ENCODE measurements at regions not wholly inside any gene's neighbourhood (a gene's known extent, or its start where the extent isn't known, plus 50 kb on each side); places are given as distances from the start of the nearest gene placed in this dataset.

DNA sequence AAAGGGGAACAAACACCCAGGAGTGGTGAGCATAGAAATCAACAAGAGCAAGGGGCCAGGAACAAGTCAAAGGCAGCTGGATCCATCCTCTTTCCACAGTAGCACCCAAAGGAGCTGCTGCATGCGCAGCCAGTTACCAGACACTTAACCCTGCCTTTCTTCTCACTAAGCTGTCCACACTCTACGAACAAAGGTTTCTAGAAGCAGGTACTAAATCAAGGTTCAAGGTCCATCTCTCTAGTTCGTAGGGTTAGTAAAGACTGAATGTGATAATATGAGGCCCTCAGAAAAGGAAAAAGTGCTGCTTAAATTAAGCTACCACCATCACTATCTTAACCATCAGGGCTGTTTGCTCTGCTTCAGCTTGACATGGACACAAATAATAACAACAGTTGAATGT lies 121.2 kb upstream of the NIPBL start:
- DNase-seq (ENCODE audit: low spot score): no peak
- H3K27ac ChIP-seq: no peak overlapping the region
- TF ChIP-seq, protein P1, sequence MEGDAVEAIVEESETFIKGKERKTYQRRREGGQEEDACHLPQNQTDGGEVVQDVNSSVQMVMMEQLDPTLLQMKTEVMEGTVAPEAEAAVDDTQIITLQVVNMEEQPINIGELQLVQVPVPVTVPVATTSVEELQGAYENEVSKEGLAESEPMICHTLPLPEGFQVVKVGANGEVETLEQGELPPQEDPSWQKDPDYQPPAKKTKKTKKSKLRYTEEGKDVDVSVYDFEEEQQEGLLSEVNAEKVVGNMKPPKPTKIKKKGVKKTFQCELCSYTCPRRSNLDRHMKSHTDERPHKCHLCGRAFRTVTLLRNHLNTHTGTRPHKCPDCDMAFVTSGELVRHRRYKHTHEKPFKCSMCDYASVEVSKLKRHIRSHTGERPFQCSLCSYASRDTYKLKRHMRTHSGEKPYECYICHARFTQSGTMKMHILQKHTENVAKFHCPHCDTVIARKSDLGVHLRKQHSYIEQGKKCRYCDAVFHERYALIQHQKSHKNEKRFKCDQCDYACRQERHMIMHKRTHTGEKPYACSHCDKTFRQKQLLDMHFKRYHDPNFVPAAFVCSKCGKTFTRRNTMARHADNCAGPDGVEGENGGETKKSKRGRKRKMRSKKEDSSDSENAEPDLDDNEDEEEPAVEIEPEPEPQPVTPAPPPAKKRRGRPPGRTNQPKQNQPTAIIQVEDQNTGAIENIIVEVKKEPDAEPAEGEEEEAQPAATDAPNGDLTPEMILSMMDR (IDR thresholded peaks at IDR 0.05): no peak
- no peak overlapping the region for H3K4me3 ChIP-seq

DNA sequence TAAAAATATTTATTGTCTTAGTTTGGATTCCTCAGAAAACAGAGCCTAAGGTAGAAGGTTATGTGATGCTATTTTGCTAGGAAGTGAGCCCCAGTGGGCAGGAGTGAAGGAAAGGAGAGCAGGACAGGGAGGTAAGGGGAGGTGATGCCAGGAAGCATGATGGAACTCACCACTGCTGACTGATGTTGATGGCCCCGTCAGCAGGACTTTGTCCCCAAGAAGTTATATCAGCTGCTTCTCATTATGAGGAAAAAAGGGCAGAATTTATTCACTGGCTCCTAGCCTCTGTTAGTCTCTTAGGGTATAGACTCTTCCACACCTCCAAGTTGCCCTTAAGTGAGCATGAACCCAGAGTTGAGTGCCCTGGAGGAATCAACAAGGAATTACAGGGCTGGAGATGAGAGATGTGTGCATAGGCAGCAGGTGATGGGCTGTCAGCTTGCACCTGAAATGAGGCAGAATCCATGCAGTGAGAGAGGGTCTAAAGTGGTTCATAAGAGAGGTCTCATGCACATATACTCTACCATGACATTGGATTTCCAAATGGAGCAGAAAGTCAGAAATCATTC lies 120.6 kb upstream of the NIPBL start:
- DNase-seq (ENCODE audit: low spot score): no peak
- TF ChIP-seq, protein P1 (IDR thresholded peaks at IDR 0.05): no peak
- Histone ChIP-seq H3K27ac (no peak overlapping the region), H3K4me3 (no peak overlapping the region)

DNA sequence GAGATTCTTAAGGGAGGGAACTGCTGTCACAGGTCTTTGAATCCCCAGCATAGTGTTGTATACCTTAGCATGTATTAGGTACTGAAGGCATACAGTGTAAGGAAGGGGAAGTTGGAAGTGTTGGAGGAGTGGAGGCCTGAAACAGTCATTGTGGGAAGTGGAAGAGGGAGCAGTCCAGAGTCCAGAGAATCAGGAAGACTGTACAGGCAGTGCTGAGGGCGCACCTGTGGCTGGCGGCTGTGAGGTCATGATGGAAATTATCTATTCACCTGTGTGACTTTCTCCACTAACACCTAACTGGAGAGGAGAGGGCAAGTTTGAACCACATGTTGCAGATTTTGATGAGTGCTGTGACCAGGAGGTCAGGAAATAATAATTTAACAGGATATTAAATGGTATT lies 119.7 kb upstream of the NIPBL start:
- Histone ChIP-seq H3K4me3 (no peak overlapping the region), H3K27ac (no peak overlapping the region)
- no peak for DNase-seq (ENCODE audit: low spot score)
- TF ChIP-seq, protein P1 (IDR thresholded peaks at IDR 0.05): no peak

DNA sequence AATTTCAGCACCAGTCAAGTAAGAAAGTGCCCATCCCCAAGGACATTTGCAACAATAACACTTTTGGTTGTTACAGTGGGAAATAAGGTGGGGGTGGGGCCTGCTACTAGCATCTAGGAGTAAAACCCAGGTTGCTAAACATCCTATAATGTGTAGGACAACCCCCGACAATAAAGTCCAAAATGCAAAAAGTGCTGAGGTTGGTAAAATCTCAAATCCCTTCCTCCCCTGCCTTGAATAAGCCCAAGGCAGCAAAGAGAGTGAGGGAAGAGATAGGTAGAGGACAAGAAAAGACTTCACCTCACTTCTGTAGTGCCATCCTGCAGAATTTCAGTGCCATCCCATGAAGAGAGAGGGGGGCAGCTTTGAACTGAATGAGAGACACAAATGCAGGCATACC lies 117.5 kb upstream of the NIPBL start:
- TF ChIP-seq, protein P1 (IDR thresholded peaks at IDR 0.05): no peak
- no peak overlapping the region for H3K4me3 ChIP-seq
- DNase-seq (ENCODE audit: low spot score): no peak
- H3K27ac ChIP-seq: no peak overlapping the region

DNA sequence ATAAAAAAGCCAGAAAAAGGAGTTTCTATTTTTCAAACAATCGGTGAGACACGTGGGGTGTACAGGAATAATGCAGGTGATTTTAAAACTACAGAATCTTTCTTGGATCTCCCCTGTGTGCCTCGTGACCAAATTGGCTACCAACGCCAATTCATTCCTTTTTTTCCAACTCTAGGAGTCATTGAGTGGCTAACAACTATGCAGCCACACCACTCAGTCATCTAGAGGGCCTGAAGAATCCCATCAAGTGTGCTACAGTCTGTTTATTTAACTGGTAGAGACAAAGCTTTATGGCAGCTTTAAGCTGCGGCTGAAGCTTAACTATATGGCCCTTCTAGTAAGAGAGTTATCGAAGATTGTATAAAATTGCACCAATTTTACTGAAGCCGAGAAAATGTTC lies 113.1 kb upstream of the NIPBL start:
- Histone ChIP-seq H3K4me3 (no peak overlapping the region), H3K27ac (no peak overlapping the region)
- no peak for DNase-seq (ENCODE audit: low spot score)
- TF ChIP-seq, protein P1 (IDR thresholded peaks at IDR 0.05): no peak

DNA sequence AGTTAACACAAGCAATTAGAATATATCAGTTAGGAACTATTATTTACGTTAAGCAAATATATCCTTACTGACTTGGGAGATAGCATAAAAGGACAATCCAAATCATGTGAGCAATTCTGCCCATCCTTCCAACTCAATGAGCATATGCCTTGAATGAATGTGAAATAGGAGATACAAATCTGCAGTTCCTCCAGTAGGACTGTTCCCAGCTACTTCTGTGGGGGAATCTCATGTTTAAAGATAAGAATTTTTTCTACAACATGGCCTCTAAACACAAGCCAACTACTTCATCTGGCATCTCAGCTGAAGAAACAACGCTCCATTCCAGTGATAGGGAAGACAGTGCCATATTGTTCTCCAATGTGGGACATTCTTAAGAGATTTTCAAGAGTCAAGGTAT lies 110.7 kb upstream of the NIPBL start:
- no peak for DNase-seq (ENCODE audit: low spot score)
- Histone ChIP-seq H3K4me3 (no peak overlapping the region), H3K27ac (no peak overlapping the region)
- TF ChIP-seq, protein P1 (IDR thresholded peaks at IDR 0.05): no peak

DNA sequence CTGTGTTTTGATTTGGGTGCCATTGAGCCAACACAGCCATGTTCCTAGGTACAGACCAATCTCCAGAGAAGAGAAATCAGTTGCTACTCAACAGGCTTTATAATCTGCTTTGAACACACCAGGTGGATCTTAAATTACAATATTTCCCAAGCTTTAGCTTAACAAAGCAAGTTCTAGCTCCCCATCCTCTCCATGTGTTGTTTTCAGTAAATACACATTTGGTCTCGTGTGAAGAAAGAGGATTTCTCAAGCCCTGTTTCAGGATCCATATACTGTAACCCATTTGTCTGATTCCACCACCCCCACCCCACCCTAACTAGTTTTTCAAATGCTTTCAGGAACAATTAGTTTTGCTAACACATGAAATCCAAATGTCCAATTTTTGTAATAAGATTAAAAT lies 109.6 kb upstream of the NIPBL start:
- TF ChIP-seq, protein P1 (IDR thresholded peaks at IDR 0.05): no peak
- Histone ChIP-seq H3K4me3 (no peak overlapping the region), H3K27ac (no peak overlapping the region)
- DNase-seq (ENCODE audit: low spot score): no peak
